Loucy (cell line): ENCODE measurements at regions not wholly inside any gene's neighbourhood (a gene's known extent, or its start where the extent isn't known, plus 50 kb on each side); places are given as distances from the start of the nearest gene placed in this dataset.
"Not testable (repeated sequence)": the region's sequence is repeated elsewhere in the genome, so short reads cannot be mapped to it uniquely, and the experiment has no call there.

Source experiments
- H2AFZ ChIP-seq: fragments of 200-600 bp; sonication (generic); 2 replicates; pipeline ENCODE4 v1.6.0; 2016; ENCODE audit warnings: antibody characterized with exemption, mild to moderate bottlenecking, low read length, moderate library complexity
- H3F3A ChIP-seq: fragments of 200-600 bp; 2 replicates; pipeline ENCODE4 v1.6.0; 2016; ENCODE audit warnings: antibody characterized with exemption, low read depth, mild to moderate bottlenecking
- H3K27me3 ChIP-seq: fragments of 200-600 bp; sonication (generic); 2 replicates; pipeline ENCODE4 v1.6.1; 2014; ENCODE audit warnings: low read length, mild to moderate bottlenecking; ENCODE audit not compliant: insufficient read depth, poor library complexity, severe bottlenecking
- H3K36me3 ChIP-seq: fragments of 200-600 bp; sonication (generic); 2 replicates; pipeline ENCODE4 v1.6.1; 2016; ENCODE audit warnings: low read length; ENCODE audit not compliant: insufficient read depth
- H3K4me1 ChIP-seq: fragments of 200-600 bp; sonication (generic); 2 replicates; pipeline ENCODE4 v1.5.1; 2014; ENCODE audit warnings: low read length, mild to moderate bottlenecking; ENCODE audit not compliant: insufficient read depth, poor library complexity, severe bottlenecking
- H3K4me2 ChIP-seq: fragments of 200-600 bp; sonication (generic); 2 replicates; pipeline ENCODE4 v1.6.0; 2014; ENCODE audit warnings: antibody characterized with exemption, low read length, low read depth, mild to moderate bottlenecking; ENCODE audit not compliant: poor library complexity, severe bottlenecking
- H3K4me3 ChIP-seq: fragments of 200-600 bp; sonication (generic); 2 replicates; pipeline ENCODE4 v1.5.1; 2014; ENCODE audit warnings: low read length, mild to moderate bottlenecking, mixed read lengths; ENCODE audit not compliant: poor library complexity, severe bottlenecking
- H3K79me2 ChIP-seq: fragments of 200-600 bp; sonication (generic); 2 replicates; pipeline ENCODE4 v1.6.1; 2014; ENCODE audit warnings: low read length; ENCODE audit not compliant: insufficient read depth
- H3K9ac ChIP-seq: fragments of 200-600 bp; sonication (generic); 2 replicates; pipeline ENCODE4 v1.6.0; 2014; ENCODE audit warnings: mild to moderate bottlenecking, low read depth, low read length, moderate library complexity; ENCODE audit not compliant: poor library complexity, severe bottlenecking
- H3K9me2 ChIP-seq: fragments of 200-600 bp; sonication (generic); replicated peaks from 2 replicates; pipeline ENCODE4 v1.6.1; 2016; ENCODE audit warnings: low read depth, low read length, mixed read lengths
- H3K9me3 ChIP-seq: fragments of 200-600 bp; sonication (generic); 2 replicates; pipeline ENCODE4 v1.6.1; 2014; ENCODE audit warnings: mild to moderate bottlenecking, antibody characterized with exemption, low read length, low read depth; ENCODE audit not compliant: insufficient read depth
- H4K20me1 ChIP-seq: fragments of 200-600 bp; sonication (generic); 2 replicates; pipeline ENCODE4 v1.6.0; 2014; ENCODE audit warnings: antibody characterized with exemption, low read length, mild to moderate bottlenecking; ENCODE audit not compliant: insufficient read depth, poor library complexity, severe bottlenecking
- EZH2phosphoT487 ChIP-seq: fragments of 200-600 bp; IDR thresholded peaks from 2 replicates; pipeline ENCODE4 v1.6.1; 2018; ENCODE audit warnings: antibody characterized with exemption, mild to moderate bottlenecking, moderate library complexity, borderline replicate concordance
- TF ChIP-seq, protein P1 (sequence below): fragments of 200-600 bp; sonication (generic); conservative IDR thresholded peaks from 2 replicates; pipeline ENCODE4 v1.5.1; 2014; ENCODE audit warnings: mild to moderate bottlenecking, antibody characterized with exemption, low read length

DNA sequence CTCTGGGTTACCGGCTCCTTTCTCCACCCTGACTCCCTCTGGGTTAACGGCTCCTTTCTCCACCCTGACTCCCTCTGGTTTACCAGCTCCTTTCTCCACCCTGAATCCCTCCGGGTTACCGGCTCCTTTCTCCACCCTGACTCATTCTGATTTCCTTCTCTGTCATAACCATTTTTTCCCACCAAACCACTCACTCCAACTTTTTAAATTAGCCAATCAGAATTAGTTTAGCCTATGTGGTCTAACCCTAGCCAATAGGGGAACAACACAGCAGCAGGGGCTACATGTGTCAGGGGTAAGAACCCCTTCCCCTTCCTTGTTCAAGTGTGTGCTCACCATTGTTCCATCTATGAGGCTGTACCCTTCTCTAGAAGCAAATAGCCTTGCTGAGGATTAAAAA is 98.4 kb upstream of the RBM19 start:
- Histone ChIP-seq H4K20me1 (no peaks in the 10 kb centered on the region), H3K4me3 (no peak overlapping the region), H3K9me2 (no peaks in the 10 kb centered on the region), H3K36me3 (no peaks in the 10 kb centered on the region), H3K79me2 (no peaks in the 10 kb centered on the region), H3F3A (no peaks in the 10 kb centered on the region), H2AFZ (no peak overlapping the region), H3K27me3 (no peaks in the 10 kb centered on the region), H3K4me2 (no peak overlapping the region), H3K9ac (no peak overlapping the region), H3K4me1 (no peaks in the 10 kb centered on the region), H3K9me3 (0 out of 2 replicates have a peak, but pooled peaks cover 3% of the 10 kb centered on the region)
- TF ChIP-seq EZH2phosphoT487 = no peak
- TF ChIP-seq, protein P1, sequence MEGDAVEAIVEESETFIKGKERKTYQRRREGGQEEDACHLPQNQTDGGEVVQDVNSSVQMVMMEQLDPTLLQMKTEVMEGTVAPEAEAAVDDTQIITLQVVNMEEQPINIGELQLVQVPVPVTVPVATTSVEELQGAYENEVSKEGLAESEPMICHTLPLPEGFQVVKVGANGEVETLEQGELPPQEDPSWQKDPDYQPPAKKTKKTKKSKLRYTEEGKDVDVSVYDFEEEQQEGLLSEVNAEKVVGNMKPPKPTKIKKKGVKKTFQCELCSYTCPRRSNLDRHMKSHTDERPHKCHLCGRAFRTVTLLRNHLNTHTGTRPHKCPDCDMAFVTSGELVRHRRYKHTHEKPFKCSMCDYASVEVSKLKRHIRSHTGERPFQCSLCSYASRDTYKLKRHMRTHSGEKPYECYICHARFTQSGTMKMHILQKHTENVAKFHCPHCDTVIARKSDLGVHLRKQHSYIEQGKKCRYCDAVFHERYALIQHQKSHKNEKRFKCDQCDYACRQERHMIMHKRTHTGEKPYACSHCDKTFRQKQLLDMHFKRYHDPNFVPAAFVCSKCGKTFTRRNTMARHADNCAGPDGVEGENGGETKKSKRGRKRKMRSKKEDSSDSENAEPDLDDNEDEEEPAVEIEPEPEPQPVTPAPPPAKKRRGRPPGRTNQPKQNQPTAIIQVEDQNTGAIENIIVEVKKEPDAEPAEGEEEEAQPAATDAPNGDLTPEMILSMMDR = no peak

GRCh38 chr12:114064034-114064433 is 97.9 kb upstream of the RBM19 start:
- not testable (repeated sequence) for H4K20me1 ChIP-seq, H2AFZ ChIP-seq, H3K9ac ChIP-seq, H3K4me3 ChIP-seq, H3K79me2 ChIP-seq, H3K9me2 ChIP-seq, H3F3A ChIP-seq, H3K4me1 ChIP-seq, H3K27me3 ChIP-seq, H3K9me3 ChIP-seq, H3K4me2 ChIP-seq, H3K36me3 ChIP-seq

DNA sequence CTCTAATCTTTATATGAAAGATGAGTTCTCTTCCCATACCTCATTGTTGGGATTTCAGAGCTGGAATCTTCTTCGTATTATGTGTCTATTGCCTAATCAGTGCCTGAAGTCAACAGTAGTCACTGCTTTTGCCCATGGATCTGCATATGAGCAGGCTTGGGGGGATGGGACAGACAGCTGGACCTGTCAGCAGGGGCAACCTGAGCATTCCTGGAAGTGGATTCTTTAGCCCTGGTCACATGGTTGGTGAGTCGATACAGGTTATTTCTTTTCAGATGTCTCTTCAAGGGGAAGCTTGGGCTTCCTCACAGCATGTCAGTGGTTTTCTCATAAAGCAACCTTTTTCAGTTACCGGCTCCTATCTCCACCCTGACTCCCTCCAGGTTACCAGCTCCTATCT is 97.3 kb upstream of the RBM19 start:
- Histone ChIP-seq H3K36me3 (no peaks in the 10 kb centered on the region), H3K9ac (no peak overlapping the region), H3K4me3 (no peak overlapping the region), H4K20me1 (no peaks in the 10 kb centered on the region), H3K4me2 (no peak overlapping the region), H3K4me1 (no peaks in the 10 kb centered on the region), H3K9me2 (no peaks in the 10 kb centered on the region), H2AFZ (no peak overlapping the region), H3K79me2 (no peaks in the 10 kb centered on the region), H3K9me3 (0 out of 2 replicates have a peak, but pooled peaks cover 3% of the 10 kb centered on the region), H3F3A (no peaks in the 10 kb centered on the region), H3K27me3 (no peaks in the 10 kb centered on the region)
- TF ChIP-seq, protein P1 = no peak
- TF ChIP-seq EZH2phosphoT487 = no peak

- not testable (repeated sequence) for H3K9me3 ChIP-seq, H3K4me3 ChIP-seq, H4K20me1 ChIP-seq, H3K4me1 ChIP-seq, H3K27me3 ChIP-seq, H3F3A ChIP-seq, H3K4me2 ChIP-seq, H3K9me2 ChIP-seq, H3K36me3 ChIP-seq, H3K9ac ChIP-seq, H3K79me2 ChIP-seq, H2AFZ ChIP-seq
Observed at GRCh38 chr12:114056351-114056750, 90.2 kb upstream of the RBM19 start.
